22Rv1 (cell line): ENCODE measurements at regions not wholly inside any gene's neighbourhood (a gene's known extent, or its start where the extent isn't known, plus 50 kb on each side); places are given as distances from the start of the nearest gene placed in this dataset.

Experiments used
- CTCF ChIP-seq: fragments of 450-650 bp; IDR thresholded peaks from 2 replicates; pipeline ENCODE4 v1.5.1; 2017; ENCODE audit warnings: mild to moderate bottlenecking
- ZFX ChIP-seq: fragments of 450-650 bp; IDR thresholded peaks from 2 replicates; pipeline ENCODE4 v1.6.1; 2017; ENCODE audit warnings: antibody characterized with exemption, borderline replicate concordance

- no peak for TF ChIP-seq CTCF
- no peak for TF ChIP-seq ZFX
Observed at GRCh38 chr9:99412606-99413005, 190.5 kb downstream of the SEC61B start.
